Osteocyte (in vitro differentiated cells): ENCODE measurements at regions not wholly inside any gene's neighbourhood (a gene's known extent, or its start where the extent isn't known, plus 50 kb on each side); places are given as distances from the start of the nearest gene placed in this dataset.

Experiments used
- DNase-seq: peaks from one replicate; pipeline ENCODE4 v3.0.0; 2021; ENCODE audit warnings: mixed read lengths; ENCODE audit not compliant: unreplicated experiment; ENCODE audit errors: extremely low spot score
- H3K27ac Mint-ChIP-seq: one replicate; pipeline ENCODE4 v1.8.0; 2021; ENCODE audit warnings: mild to moderate bottlenecking, mixed read lengths; ENCODE audit not compliant: unreplicated experiment
- H3K27me3 Mint-ChIP-seq: one replicate; pipeline ENCODE4 v1.8.0; 2021; ENCODE audit warnings: mixed read lengths; ENCODE audit not compliant: unreplicated experiment
- H3K36me3 Mint-ChIP-seq: one replicate; pipeline ENCODE4 v1.8.0; 2021; ENCODE audit warnings: mixed read lengths; ENCODE audit not compliant: unreplicated experiment
- H3K4me1 Mint-ChIP-seq: one replicate; pipeline ENCODE4 v1.8.0; 2021; ENCODE audit warnings: mixed read lengths; ENCODE audit not compliant: unreplicated experiment
- H3K4me3 Mint-ChIP-seq: one replicate; pipeline ENCODE4 v1.8.0; 2021; ENCODE audit warnings: mild to moderate bottlenecking, moderate library complexity, mixed read lengths; ENCODE audit not compliant: unreplicated experiment
- H3K9me3 Mint-ChIP-seq: one replicate; pipeline ENCODE4 v1.8.0; 2021; ENCODE audit warnings: mixed read lengths; ENCODE audit not compliant: unreplicated experiment
- CTCF ChIP-seq: fragments of 200-600 bp; sonication (generic); IDR thresholded peaks from 2 replicates; pipeline ENCODE4 v1.5.0; 2021; ENCODE audit warnings: antibody characterized with exemption, mild to moderate bottlenecking, moderate library complexity

DNA sequence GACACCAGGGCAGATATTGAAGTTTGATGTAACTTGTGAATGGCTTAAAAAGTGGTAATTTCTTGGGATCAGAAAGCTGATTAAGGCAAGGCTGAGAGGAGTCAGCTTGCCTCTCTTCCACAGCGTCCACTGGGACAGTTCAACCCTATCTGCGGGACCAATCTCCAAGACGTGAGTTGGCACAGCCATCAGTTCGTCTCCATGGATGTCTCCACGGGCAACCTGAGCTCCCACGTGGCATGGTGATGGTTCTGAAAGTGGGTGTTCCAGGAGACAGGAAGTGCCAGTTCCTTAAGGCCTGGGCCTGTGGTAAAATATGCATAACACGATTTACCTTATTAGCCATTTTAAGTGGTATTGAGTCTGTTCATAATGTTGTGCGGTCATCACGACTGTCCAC is 67.9 kb upstream of the BHLHE23 start:
- H3K4me1 Mint-ChIP-seq, result no peaks in the 10 kb centered on the region
- no peak for DNase-seq
- H3K9me3 Mint-ChIP-seq, result peaks cover 20% of the 10 kb centered on the region
- no peaks in the 10 kb centered on the region for H3K36me3 Mint-ChIP-seq
- peaks cover 17% of the 10 kb centered on the region for H3K27me3 Mint-ChIP-seq
- no peak for TF ChIP-seq CTCF
- H3K4me3 Mint-ChIP-seq, result no peak overlapping the region
- no peak overlapping the region for H3K27ac Mint-ChIP-seq

GRCh38 chr20:63074182-63074581 is 67.4 kb upstream of the BHLHE23 start:
- H3K4me3 Mint-ChIP-seq, result no peak overlapping the region
- no peak for DNase-seq
- no peaks in the 10 kb centered on the region for H3K4me1 Mint-ChIP-seq
- H3K27ac Mint-ChIP-seq, result no peak overlapping the region
- no peak for TF ChIP-seq CTCF
- H3K9me3 Mint-ChIP-seq, result peaks cover 20% of the 10 kb centered on the region
- H3K36me3 Mint-ChIP-seq, result no peaks in the 10 kb centered on the region
- peaks cover 17% of the 10 kb centered on the region for H3K27me3 Mint-ChIP-seq

GRCh38 chr20:63073738-63074065 is 66.9 kb upstream of the BHLHE23 start:
- no peaks in the 10 kb centered on the region for H3K4me1 Mint-ChIP-seq
- no peak overlapping the region for H3K27ac Mint-ChIP-seq
- H3K27me3 Mint-ChIP-seq, result peaks cover 17% of the 10 kb centered on the region
- no peak for DNase-seq
- H3K9me3 Mint-ChIP-seq, result peaks cover 20% of the 10 kb centered on the region
- no peak overlapping the region for H3K4me3 Mint-ChIP-seq
- TF ChIP-seq CTCF, result no peak
- no peaks in the 10 kb centered on the region for H3K36me3 Mint-ChIP-seq

DNA sequence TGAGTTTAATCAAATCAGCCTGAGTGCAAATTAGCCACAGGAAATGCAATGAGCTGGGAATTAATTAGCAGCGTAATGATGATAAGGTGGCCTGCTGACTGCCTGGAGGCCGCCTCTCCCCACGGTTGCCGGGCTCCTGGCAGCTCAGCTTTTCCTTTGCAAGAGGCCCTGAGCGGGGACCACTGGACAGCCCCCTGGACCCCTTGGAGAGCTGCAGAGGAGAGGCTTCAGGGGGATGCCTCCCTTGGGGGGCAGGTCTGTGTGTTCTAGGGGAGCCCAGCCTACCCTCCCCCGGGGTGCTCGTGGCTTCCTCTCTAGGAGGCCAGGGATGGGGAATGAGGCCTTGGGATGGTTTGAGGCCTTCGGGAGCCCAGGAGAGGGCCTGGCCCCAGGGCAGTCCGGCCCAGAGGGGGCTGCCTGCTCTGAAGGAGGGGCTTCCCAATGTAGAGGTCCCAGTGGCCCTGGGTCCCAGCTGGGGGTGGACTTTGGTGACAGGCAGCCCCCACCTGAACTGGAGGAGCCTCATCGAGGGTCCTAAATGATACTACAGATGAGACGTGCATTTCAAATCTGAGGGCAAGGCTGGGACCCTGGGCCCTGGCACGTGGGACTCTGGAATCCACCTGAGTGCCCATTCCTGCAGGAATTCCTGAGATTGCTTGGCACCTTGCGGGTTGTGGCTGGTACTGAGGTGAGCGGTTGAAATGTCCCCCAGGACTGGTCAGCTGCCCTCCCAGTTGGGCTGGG is 66.4 kb upstream of the BHLHE23 start:
- Mint-ChIP-seq H3K4me3 (no peak overlapping the region), H3K27me3 (peaks cover 17% of the 10 kb centered on the region), H3K27ac (no peak overlapping the region), H3K4me1 (no peaks in the 10 kb centered on the region), H3K9me3 (peaks cover 15% of the 10 kb centered on the region), H3K36me3 (no peaks in the 10 kb centered on the region)
- TF ChIP-seq CTCF, result no peak
- no peak for DNase-seq

- DNase-seq, result no peak
- no peak overlapping the region for H3K27ac Mint-ChIP-seq
- peaks cover 7% of the 10 kb centered on the region for H3K9me3 Mint-ChIP-seq
- no peaks in the 10 kb centered on the region for H3K36me3 Mint-ChIP-seq
- H3K4me3 Mint-ChIP-seq, result no peak overlapping the region
- H3K4me1 Mint-ChIP-seq, result no peaks in the 10 kb centered on the region
- TF ChIP-seq CTCF, result no peak
- peaks cover 17% of the 10 kb centered on the region for H3K27me3 Mint-ChIP-seq
Observed at GRCh38 chr20:63072231-63072791, 65.5 kb upstream of the BHLHE23 start.
